GM12873 (cell line): ENCODE measurements at regions not wholly inside any gene's neighbourhood (a gene's known extent, or its start where the extent isn't known, plus 50 kb on each side); places are given as distances from the start of the nearest gene placed in this dataset.

Experiments used
- CTCF ChIP-seq: IDR thresholded peaks from 2 replicates; pipeline ENCODE4 v1.5.1; 2012; ENCODE audit warnings: low read depth, mild to moderate bottlenecking, moderate library complexity, low read length, control low read depth; ENCODE audit not compliant: insufficient read depth; ENCODE audit errors: missing control alignments

GRCh38 chr1:69203166-69203565 lies 364.6 kb upstream of the LRRC7 start:
- TF ChIP-seq CTCF: no peak

- TF ChIP-seq CTCF: no peak
Observed at GRCh38 chr1:69213644-69214043, 354.1 kb upstream of the LRRC7 start.

- TF ChIP-seq CTCF: no peak
Observed at GRCh38 chr1:69215883-69216282, 351.8 kb upstream of the LRRC7 start.

- no peak for TF ChIP-seq CTCF
Observed at GRCh38 chr1:69220672-69221071, 347.1 kb upstream of the LRRC7 start.

GRCh38 chr1:69221524-69221923 lies 346.2 kb upstream of the LRRC7 start:
- no peak for TF ChIP-seq CTCF

- no peak for TF ChIP-seq CTCF
Observed at GRCh38 chr1:69223156-69223555, 344.6 kb upstream of the LRRC7 start.

- no peak for TF ChIP-seq CTCF
Observed at GRCh38 chr1:69228501-69228900, 339.2 kb upstream of the LRRC7 start.
